Caco-2 (cell line): ENCODE measurements at regions not wholly inside any gene's neighbourhood (a gene's known extent, or its start where the extent isn't known, plus 50 kb on each side); places are given as distances from the start of the nearest gene placed in this dataset.

ENCODE experiments used
- BruUV-seq: library from RNA; stranded (reverse); fragments of 400-500 nt; replicated peaks from 2 replicates; lab custom pipeline; 2021; lab: Mats Ljungman, UMichigan
- CTCF ChIA-PET: fragments of 300-600 bp; sonication (Branson Sonifier 250); formaldehyde crosslinking; loops from one replicate; lab custom pipeline; 2022; ENCODE audit warnings: antibody characterized with exemption; lab: Charles Lee
- POLR2A ChIA-PET: fragments of 300-600 bp; sonication (Branson Sonifier 250); formaldehyde crosslinking; loops from one replicate; lab custom pipeline; 2022; ENCODE audit warnings: antibody characterized with exemption; lab: Charles Lee
- DNase-seq, 2 experiments: peaks; one replicate each; pipeline versions ENCODE4 v3.0.0 to v3.0.0-alpha.2; 2020 to 2022
- H3K27me3 ChIP-seq: replicated peaks from 2 replicates; pipeline ENCODE4 v1.6.0; 2011; ENCODE audit warnings: low read length; ENCODE audit not compliant: control insufficient read depth, insufficient read depth
- H3K36me3 ChIP-seq: 2 replicates; pipeline ENCODE4 v1.5.1; 2011; ENCODE audit warnings: low read length; ENCODE audit not compliant: control insufficient read depth, insufficient read depth
- H3K4me1 ChIP-seq: fragments of 250-450 bp; sonication (Bioruptor Pico); 2 replicates; pipeline ENCODE4 v1.5.1; 2020; ENCODE audit warnings: mild to moderate bottlenecking
- H3K4me3 ChIP-seq: 2 replicates; pipeline ENCODE4 v1.5.1; 2011; ENCODE audit warnings: low read depth, mild to moderate bottlenecking, control low read depth, low read length
- H3K9me3 ChIP-seq: fragments of 250-450 bp; sonication (Bioruptor Pico); 2 replicates; pipeline ENCODE4 v1.5.1; 2020; ENCODE audit warnings: mild to moderate bottlenecking, moderate library complexity
- H3K27ac Mint-ChIP-seq: one replicate; pipeline ENCODE4 v1.8.0; 2022; ENCODE audit warnings: mixed read lengths; ENCODE audit not compliant: unreplicated experiment
- H3K27me3 Mint-ChIP-seq: one replicate; pipeline ENCODE4 v1.8.0; 2022; ENCODE audit warnings: mixed read lengths; ENCODE audit not compliant: insufficient read depth, unreplicated experiment
- H3K36me3 Mint-ChIP-seq: one replicate; pipeline ENCODE4 v1.8.0; 2022; ENCODE audit warnings: mild to moderate bottlenecking, mixed read lengths; ENCODE audit not compliant: insufficient read depth, unreplicated experiment
- H3K4me1 Mint-ChIP-seq: one replicate; pipeline ENCODE4 v1.8.0; 2022; ENCODE audit warnings: low read depth, mixed read lengths; ENCODE audit not compliant: unreplicated experiment
- H3K4me3 Mint-ChIP-seq: one replicate; pipeline ENCODE4 v1.8.0; 2022; ENCODE audit warnings: mild to moderate bottlenecking, moderate library complexity, mixed read lengths; ENCODE audit not compliant: unreplicated experiment
- H3K9me3 Mint-ChIP-seq: one replicate; pipeline ENCODE4 v1.8.0; 2022; ENCODE audit warnings: mixed read lengths; ENCODE audit not compliant: unreplicated experiment
- intact Hi-C: fragments of 100-400 bp; cut with micrococcal nuclease; formaldehyde crosslinking; loops from one replicate; pipeline ENCODE4 v1.10.0; 2022; ENCODE audit not compliant: unreplicated experiment
- TF ChIP-seq, protein P1 (sequence below), 2 experiments: fragments of 200-600 bp in 1 of 2; IDR thresholded peaks; 1 replicate in 1 of 2; 2 replicates in 1 of 2; pipeline versions ENCODE4 v1.5.1 to v1.8.0; 2011 to 2022; ENCODE audit warnings: antibody characterized with exemption in 1 of 2, control low read depth in 1 of 2, inconsistent platforms in 1 of 2, low read depth in 1 of 2, low read length in 1 of 2, mild to moderate bottlenecking in 1 of 2, moderate library complexity in 1 of 2; ENCODE audit not compliant: insufficient read depth in 1 of 2, severe bottlenecking in 1 of 2, unreplicated experiment in 1 of 2

DNA sequence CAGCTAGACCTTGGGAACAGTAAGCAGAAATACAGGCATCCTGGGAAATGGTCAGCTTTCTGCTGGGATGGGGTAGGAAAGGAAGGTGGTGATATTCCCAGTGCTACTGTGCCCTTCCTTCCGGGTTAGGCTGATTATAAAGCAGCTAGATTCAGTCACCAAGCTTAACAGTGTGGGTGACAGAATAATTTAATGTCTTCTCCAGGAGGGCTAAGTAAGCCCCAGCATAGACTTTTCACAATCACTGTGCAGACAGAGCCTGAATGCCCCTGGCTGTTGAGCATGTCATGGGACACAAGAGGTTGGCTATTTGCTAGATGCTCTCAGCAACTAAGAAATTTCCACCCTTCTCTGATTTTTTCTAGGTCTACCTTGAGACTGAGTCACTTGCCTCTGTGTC, 513.0 kb downstream of the TOX3 start:
- TF ChIP-seq, protein P1, sequence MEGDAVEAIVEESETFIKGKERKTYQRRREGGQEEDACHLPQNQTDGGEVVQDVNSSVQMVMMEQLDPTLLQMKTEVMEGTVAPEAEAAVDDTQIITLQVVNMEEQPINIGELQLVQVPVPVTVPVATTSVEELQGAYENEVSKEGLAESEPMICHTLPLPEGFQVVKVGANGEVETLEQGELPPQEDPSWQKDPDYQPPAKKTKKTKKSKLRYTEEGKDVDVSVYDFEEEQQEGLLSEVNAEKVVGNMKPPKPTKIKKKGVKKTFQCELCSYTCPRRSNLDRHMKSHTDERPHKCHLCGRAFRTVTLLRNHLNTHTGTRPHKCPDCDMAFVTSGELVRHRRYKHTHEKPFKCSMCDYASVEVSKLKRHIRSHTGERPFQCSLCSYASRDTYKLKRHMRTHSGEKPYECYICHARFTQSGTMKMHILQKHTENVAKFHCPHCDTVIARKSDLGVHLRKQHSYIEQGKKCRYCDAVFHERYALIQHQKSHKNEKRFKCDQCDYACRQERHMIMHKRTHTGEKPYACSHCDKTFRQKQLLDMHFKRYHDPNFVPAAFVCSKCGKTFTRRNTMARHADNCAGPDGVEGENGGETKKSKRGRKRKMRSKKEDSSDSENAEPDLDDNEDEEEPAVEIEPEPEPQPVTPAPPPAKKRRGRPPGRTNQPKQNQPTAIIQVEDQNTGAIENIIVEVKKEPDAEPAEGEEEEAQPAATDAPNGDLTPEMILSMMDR (IDR thresholded peaks at IDR 0.05; ENCODE audit: insufficient read depth in 1 of 2, low read depth in 1 of 2, low read length in 1 of 2, severe bottlenecking in 1 of 2, unreplicated experiment in 1 of 2), result no peak
- intact Hi-C loops, result no loop called here
- no peak overlapping the region for H3K4me3 ChIP-seq
- Mint-ChIP-seq H3K27ac (no peak overlapping the region), H3K27me3 (peaks cover 2% of the 10 kb centered on the region), H3K4me1 (no peaks in the 10 kb centered on the region), H3K9me3 (no peaks in the 10 kb centered on the region), H3K4me3 (no peak overlapping the region), H3K36me3 (no peaks in the 10 kb centered on the region)
- H3K4me1 ChIP-seq, result no peaks in the 10 kb centered on the region
- no TSS peak for BruUV-seq
- POLR2A ChIA-PET, result no interaction called here
- DNase-seq, result no peak
- CTCF ChIA-PET, result no interaction called here
- no peaks in the 10 kb centered on the region for H3K27me3 ChIP-seq
- H3K36me3 ChIP-seq, result no peaks in the 10 kb centered on the region
- H3K9me3 ChIP-seq, result no peaks in the 10 kb centered on the region

DNA sequence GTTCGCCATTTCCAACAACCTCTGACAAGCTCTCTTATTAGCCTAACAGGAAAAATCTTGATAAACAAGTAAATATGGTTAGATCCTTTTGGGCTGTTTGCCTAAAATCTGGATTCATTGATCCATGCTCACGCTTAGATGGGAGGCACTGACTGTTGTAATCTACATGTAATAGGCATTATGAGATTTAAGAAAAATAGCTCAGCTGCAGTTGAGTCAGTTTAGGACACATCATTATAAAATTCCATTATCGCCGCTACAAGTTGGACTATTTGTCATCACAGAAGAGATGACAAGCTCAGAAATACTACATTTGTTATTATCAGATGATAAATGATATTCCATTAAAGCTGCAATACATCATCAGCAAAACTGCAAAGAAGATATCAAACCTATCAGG, 524.0 kb downstream of the TOX3 start:
- Histone ChIP-seq H3K27me3 (no peaks in the 10 kb centered on the region), H3K9me3 (no peaks in the 10 kb centered on the region), H3K4me1 (no peaks in the 10 kb centered on the region), H3K4me3 (no peak overlapping the region), H3K36me3 (no peaks in the 10 kb centered on the region)
- H3K27ac Mint-ChIP-seq, result no peak overlapping the region
- peaks cover 5% of the 10 kb centered on the region for H3K27me3 Mint-ChIP-seq
- peaks cover 14% of the 10 kb centered on the region for H3K9me3 Mint-ChIP-seq
- no peaks in the 10 kb centered on the region for H3K36me3 Mint-ChIP-seq
- TF ChIP-seq, protein P1 (IDR thresholded peaks at IDR 0.05; ENCODE audit: insufficient read depth in 1 of 2, low read depth in 1 of 2, low read length in 1 of 2, severe bottlenecking in 1 of 2, unreplicated experiment in 1 of 2), result no peak
- POLR2A ChIA-PET, result no interaction called here
- intact Hi-C loops, result no loop called here
- CTCF ChIA-PET, result no interaction called here
- no TSS peak for BruUV-seq
- H3K4me1 Mint-ChIP-seq, result no peaks in the 10 kb centered on the region
- no peak overlapping the region for H3K4me3 Mint-ChIP-seq
- no peak for DNase-seq

- no TSS peak for BruUV-seq
These were observed 524.8 kb downstream of the TOX3 start for GRCh38 chr16:52022177-52022576.

More at GRCh38 chr16:52022177-52022576, 524.8 kb downstream of the TOX3 start:
- CTCF ChIA-PET, result no interaction called here
- DNase-seq, result no peak
- Histone ChIP-seq H3K27me3 (no peaks in the 10 kb centered on the region), H3K4me3 (no peak overlapping the region), H3K4me1 (no peaks in the 10 kb centered on the region), H3K9me3 (peaks cover 7% of the 10 kb centered on the region), H3K36me3 (no peaks in the 10 kb centered on the region)
- intact Hi-C loops, result no loop called here
- POLR2A ChIA-PET, result no interaction called here
- H3K4me3 Mint-ChIP-seq, result no peak overlapping the region
- no peak overlapping the region for H3K27ac Mint-ChIP-seq
- peaks cover 14% of the 10 kb centered on the region for H3K9me3 Mint-ChIP-seq
- no peaks in the 10 kb centered on the region for H3K4me1 Mint-ChIP-seq
- H3K27me3 Mint-ChIP-seq, result peaks cover 5% of the 10 kb centered on the region
- TF ChIP-seq, protein P1 (IDR thresholded peaks at IDR 0.05; ENCODE audit: insufficient read depth in 1 of 2, low read depth in 1 of 2, low read length in 1 of 2, severe bottlenecking in 1 of 2, unreplicated experiment in 1 of 2), result no peak
- H3K36me3 Mint-ChIP-seq, result no peaks in the 10 kb centered on the region
